Stimulated activated CD4-positive, alpha-beta T cell treated with anti-CD3 and anti-CD28 coated beads, Interleukin-2, amount 100 ng/mL, for 4 hours (primary cell): ENCODE measurements at regions not wholly inside any gene's neighbourhood (a gene's known extent, or its start where the extent isn't known, plus 50 kb on each side); places are given as distances from the start of the nearest gene placed in this dataset.
"Not testable (repeated sequence)": the region's sequence is repeated elsewhere in the genome, so short reads cannot be mapped to it uniquely, and the experiment has no call there.

ENCODE experiments used
- DNase-seq: peaks from one replicate; pipeline ENCODE4 v3.0.0-alpha.2; 2020; ENCODE audit warnings: low read depth

DNA sequence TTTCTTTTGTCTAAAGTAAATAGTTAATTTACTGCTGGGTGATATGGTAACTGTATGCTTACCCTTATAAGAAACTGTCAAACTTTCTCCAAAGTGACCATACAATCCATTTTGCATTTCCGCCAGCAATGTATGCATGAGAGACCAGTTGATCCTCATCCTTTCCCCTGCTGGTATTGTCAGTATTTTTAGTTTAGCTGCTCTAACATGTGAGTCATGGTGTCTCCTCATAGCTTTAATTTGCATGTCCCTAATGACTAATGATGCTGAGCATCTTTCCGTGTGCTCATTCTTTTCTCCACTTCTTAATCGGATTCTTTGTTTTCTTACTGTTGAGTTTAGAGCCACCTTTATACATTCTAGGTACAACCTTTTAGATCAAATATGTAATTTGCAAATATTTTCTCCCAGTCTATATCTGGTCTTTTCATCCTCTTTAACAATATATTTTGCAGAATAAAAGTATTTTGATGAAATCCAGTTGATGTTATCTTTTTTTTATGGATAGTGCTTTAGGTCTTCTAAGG lies 379.9 kb downstream of the BCL2L11 start:
- DNase-seq, result not testable (repeated sequence)

- DNase-seq, result not testable (repeated sequence)
Measured at GRCh38 chr2:111503844-111504570, 380.0 kb downstream of the ANAPC1 start.

DNA sequence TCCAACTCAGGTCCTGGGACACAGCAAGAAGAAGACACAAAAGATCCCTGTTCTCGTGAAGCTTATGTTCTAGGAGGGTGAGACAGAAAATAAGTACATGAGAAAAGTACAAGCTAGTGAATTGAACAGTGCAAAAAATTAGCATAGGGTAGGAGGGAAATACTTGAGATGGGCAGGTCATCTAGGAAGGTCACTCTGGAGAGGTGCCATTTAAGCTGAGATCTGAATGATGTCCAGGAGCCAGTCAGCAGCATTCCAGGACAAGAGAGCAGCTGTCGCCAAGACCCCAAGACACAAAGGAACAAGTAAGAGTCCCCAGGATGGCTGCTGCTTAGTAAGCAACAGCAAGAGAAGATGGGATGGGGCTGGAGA lies 379.4 kb downstream of the ANAPC1 start:
- not testable (repeated sequence) for DNase-seq

DNA sequence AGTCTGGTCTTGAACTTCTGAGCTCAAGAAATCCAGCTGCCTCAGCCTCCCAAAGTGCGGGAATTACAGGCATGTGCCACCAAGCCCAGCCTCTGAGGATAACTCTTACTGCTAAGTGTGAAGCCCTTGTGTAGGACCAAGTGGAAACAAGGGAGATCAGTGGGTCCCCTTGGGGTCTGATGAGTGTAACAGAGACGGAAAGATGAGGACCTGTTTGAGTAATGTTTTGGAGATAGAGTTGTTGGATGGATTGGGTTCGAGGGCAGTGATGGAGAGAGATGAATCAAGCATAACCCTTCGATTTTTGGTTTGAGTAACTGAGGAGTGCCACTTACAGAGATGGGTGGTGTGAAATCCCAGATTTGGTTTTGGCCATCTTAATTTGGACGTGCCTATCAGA lies 378.7 kb downstream of the ANAPC1 start:
- DNase-seq, result not testable (repeated sequence)

- not testable (repeated sequence) for DNase-seq
Measured at GRCh38 chr2:111506936-111507335, 377.1 kb downstream of the ANAPC1 start.

DNA sequence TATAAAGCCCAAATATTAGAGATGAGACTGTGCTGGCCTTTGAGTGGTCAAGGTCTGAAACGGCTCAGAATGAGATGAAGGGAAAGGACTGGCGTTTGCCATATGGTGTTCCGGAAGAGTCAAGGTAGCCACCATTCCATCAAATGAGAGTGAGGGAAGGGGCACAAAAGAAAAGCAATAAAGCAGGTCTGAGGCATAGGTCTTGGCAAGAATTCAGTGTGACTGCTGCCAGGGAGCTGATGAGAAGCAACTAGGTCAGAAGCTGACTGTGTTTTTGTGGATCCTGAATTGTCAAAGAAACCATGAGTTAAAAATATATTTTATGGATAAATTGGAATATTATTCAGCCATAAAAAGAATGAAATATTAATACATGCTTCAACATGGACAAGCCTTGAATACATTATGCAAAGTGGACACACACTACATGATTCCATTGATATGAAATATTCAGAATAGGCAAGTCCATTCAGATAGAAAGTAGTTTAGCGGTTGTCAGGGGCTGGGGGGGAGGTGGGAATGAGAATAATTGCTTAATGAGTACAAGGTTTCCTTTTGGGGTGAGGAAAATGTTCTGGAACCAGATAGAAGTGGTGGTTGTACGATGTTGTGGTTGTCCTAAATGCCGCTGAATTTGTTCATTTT lies 374.6 kb downstream of the ANAPC1 start:
- not testable (repeated sequence) for DNase-seq

GRCh38 chr2:111510384-111510783 lies 373.6 kb downstream of the ANAPC1 start:
- not testable (repeated sequence) for DNase-seq

GRCh38 chr2:111511062-111511461 lies 372.9 kb downstream of the ANAPC1 start:
- DNase-seq, result not testable (repeated sequence)

DNA sequence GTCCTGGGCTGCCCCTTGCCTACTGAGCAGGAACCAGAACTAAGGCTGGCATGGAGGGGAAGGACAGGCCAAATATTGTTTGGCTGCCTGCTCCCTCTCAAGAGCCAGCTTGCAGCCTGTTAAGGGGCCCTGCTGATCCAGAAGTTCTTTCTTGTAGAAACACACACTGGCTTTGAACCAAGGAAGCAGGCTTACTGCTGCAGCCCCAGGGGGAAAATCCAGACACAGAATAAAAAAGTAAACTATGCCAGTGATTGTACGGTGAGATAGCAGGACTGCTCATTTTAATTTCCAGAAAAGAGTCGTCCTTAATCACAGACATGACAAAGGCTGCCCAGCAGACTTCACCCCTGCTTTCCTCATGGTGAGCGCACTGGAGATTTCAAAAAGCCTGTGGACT lies 371.6 kb downstream of the ANAPC1 start:
- DNase-seq, result not testable (repeated sequence)

DNA sequence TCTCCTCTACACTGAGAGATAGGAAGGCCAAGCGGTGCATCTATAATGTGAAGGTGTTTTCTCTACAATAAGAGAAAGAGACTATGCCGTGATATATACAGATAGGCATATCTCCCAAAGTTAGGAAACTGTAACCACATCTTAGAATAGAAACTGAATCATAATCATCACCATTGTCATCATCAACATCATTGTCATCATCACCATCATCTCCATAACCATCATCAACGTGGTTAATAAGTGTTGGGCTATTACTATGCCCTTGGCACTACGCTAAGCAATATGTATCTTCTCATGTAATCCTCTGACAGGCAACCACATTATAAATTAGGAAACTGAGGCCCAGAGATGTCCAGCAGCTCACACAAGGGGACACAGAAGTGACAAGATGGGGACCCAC lies 369.9 kb downstream of the ANAPC1 start:
- DNase-seq, result not testable (repeated sequence)

DNA sequence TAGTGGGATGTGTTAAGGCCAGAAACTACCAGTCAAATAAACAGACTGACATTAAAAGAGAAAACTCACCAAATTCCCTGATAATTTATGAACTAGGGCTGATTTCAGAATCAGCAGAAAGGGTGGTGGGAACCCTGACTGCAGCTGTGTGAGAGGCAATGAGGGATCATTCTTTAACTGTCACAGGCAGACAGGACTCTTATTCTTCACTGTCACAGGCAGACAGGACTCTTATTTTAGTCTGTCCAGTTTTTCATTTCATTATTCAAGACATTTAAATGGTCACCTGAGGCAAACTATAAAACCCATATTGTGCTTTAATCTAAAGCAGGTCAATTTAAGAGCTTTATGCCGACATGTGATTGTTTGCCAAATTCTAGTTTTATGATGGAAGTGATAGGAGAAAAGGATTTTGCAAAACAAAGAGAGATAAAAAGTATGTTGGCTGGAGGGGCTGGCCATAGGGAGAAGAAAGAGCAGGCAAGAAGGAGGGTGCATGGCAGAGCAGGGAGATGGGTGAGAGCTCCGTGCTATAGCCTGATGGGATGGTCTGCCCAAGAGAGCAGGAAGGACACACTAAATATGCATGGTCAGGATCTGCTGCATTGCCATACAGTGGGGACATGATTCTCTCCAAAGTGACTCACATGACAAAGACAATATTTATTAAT lies 366.8 kb downstream of the ANAPC1 start:
- DNase-seq, result not testable (repeated sequence)

GRCh38 chr2:111517721-111518053 lies 366.3 kb downstream of the ANAPC1 start:
- not testable (repeated sequence) for DNase-seq

DNA sequence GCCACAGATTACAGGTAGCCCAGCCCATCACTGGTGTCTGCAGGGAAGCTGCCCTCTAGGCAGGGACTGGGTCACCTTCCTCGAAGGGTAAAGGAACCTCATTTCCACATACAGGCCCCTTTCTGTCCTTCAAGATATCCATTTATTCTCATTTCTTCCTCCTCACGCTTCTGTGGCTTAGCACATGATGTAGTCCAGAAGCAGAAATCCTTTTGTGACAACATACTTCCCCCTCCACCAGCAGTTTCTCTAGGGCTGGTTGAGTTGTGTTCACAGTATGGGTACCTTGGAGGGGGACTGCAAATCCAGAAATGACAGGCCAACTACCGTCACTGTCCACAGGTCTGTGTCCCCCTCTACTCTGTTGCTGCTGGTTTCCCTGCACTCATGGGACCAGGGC lies 364.9 kb downstream of the ANAPC1 start:
- no peak for DNase-seq

DNA sequence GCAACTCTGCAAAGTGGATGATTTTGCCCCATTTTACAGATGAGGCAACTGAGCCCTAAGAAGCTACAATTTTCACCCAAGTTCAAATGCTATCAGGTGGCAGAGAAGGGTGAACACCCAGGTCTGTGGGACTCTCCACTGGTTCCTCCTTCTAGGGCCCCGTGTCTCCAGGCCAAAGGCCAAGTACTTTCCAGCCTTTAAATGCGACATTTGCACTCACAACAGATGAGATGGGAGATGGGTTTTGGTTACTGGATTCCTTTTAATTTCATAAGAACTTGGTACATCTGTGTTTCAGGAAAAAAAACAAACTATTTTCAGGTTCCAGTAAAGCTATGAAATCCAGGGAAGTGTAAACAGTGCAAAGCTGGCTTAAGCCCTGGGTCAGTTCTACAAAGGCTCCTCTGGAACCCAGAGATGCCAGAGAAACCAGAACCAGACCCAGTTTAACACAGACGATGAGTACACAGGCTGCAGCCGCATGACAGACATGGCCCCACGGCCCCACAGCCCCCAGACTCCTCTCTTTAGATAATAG lies 361.7 kb downstream of the ANAPC1 start:
- DNase-seq, result no peak

DNA sequence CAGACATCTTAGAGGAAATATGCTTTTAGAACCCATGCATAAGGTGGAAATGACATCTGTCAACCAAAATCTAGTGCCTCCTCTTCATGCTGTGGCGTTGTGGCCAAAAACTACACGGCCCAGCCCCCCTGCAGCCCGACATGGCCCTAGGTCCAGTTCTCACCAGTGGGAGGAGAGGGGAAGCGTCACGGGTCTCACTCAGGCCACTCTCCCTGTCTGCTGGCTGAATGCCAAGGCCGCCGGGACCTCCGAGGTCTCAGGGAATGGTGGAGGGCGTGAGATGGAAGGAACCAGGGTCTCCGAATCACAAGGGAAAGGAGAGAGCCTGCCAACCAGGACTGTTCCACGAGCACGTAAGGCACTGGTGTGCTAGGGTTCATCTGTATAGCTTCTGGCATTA lies 361.0 kb downstream of the ANAPC1 start:
- DNase-seq, result no peak

DNA sequence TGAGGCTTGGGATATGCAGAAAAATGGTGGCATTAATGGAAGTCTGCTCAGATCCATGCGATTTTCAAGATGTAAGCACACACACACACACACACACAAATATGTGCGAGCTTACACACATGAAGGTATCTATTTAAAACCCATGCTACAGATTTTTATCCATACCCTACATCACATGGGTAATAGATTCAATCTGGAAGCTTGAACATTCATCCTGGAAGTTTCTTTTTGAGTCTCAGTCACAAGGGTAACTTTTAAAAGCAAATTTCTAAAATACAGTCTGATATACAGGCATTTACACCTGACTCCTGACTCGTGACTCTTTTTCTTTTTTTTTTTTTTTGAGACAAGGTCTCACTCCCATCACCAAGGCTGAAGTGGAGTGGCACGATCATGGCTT lies 359.0 kb downstream of the ANAPC1 start:
- DNase-seq, result not testable (repeated sequence)

GRCh38 chr2:111526041-111526639 lies 357.9 kb downstream of the ANAPC1 start:
- DNase-seq, result not testable (repeated sequence)

- DNase-seq, result not testable (repeated sequence)
Measured at GRCh38 chr2:111527707-111528400, 356.1 kb downstream of the ANAPC1 start.

DNA sequence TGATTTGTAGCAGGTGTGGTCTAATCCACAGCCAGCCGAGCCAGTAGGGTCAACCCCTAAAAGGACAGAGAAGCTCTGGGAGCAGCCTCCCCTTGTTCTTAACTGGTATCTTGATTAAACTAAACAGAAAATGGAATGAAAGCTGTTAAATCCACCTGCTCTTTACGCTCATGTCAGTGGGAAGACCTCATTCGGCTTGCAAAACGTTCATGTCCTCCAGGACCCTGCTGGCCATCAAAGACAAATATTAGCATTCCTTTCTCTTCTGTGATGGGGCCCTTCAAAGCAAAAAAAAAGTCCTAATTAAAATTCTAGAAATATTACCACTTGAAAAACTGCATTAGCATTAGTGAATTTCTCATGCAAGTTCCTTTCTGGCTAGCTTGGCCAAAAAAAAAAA lies 355.0 kb downstream of the ANAPC1 start:
- not testable (repeated sequence) for DNase-seq

DNA sequence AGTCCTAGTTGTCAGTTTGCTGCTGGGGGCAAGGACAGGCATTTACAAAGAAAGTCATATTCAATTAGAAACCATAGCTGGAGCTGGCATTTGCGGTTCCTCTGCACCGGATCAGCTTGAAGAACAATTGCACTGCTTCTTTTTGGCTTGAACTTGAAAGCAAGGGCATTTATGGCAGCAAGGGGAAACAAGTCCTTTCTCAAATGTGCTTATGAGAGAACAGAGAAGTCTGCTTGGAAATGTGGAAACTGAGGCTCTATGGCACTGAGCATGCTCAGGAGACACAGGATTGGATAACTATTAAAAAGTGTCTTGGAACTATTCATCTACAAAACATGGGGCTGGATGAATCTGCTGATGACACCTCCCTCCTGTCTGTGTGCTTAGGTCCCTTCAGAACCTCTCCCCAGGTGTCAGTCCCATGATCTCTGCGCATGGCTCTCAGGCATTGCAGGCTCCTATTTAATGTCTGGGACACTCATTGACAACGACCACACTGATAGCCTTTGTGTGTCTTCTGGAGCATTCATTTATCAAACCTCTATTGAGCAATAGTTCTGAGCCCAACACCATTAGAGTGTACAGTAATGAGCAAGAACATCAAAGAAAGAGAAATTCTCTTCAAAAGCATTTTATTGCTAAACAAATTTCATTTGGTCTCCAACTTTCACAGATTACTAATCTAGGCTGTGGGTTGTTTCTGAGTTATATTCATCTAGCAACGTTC lies 353.6 kb downstream of the ANAPC1 start:
- DNase-seq, result not testable (repeated sequence)
